Glutamatergic neuron (in vitro differentiated cells): ENCODE measurements at regions not wholly inside any gene's neighbourhood (a gene's known extent, or its start where the extent isn't known, plus 50 kb on each side); places are given as distances from the start of the nearest gene placed in this dataset.

Source experiments
- DNase-seq: peaks from one replicate; pipeline ENCODE4 v3.0.0; 2022
- H3K27ac Mint-ChIP-seq: one replicate; pipeline ENCODE4 v1.8.0; 2020; ENCODE audit warnings: mild to moderate bottlenecking, mixed read lengths, inconsistent platforms; ENCODE audit not compliant: unreplicated experiment
- H3K27me3 Mint-ChIP-seq: one replicate; pipeline ENCODE4 v1.8.0; 2020; ENCODE audit warnings: mild to moderate bottlenecking, moderate library complexity, mixed read lengths, inconsistent platforms; ENCODE audit not compliant: unreplicated experiment
- H3K36me3 Mint-ChIP-seq: one replicate; pipeline ENCODE4 v1.8.0; 2020; ENCODE audit warnings: mild to moderate bottlenecking, mixed read lengths, inconsistent platforms; ENCODE audit not compliant: unreplicated experiment
- H3K4me1 Mint-ChIP-seq: one replicate; pipeline ENCODE4 v1.8.0; 2020; ENCODE audit warnings: mild to moderate bottlenecking, low read depth, mixed read lengths, inconsistent platforms; ENCODE audit not compliant: unreplicated experiment
- H3K4me3 Mint-ChIP-seq: one replicate; pipeline ENCODE4 v1.8.0; 2020; ENCODE audit warnings: mild to moderate bottlenecking, mixed read lengths, inconsistent platforms; ENCODE audit not compliant: unreplicated experiment
- H3K9me3 Mint-ChIP-seq: one replicate; pipeline ENCODE4 v1.8.0; 2020; ENCODE audit warnings: mild to moderate bottlenecking, moderate library complexity, mixed read lengths, inconsistent platforms; ENCODE audit not compliant: unreplicated experiment
- CTCF ChIP-seq: fragments of 200-600 bp; sonication (generic); IDR thresholded peaks from one replicate; pipeline ENCODE4 v1.5.0; 2021; ENCODE audit not compliant: partially characterized antibody, unreplicated experiment

- DNase-seq, result no peak
- no peaks in the 10 kb centered on the region for H3K27me3 Mint-ChIP-seq
- H3K27ac Mint-ChIP-seq, result no peak overlapping the region
- H3K4me1 Mint-ChIP-seq, result no peaks in the 10 kb centered on the region
- no peaks in the 10 kb centered on the region for H3K36me3 Mint-ChIP-seq
- H3K4me3 Mint-ChIP-seq, result no peak overlapping the region
- peaks cover 4% of the 10 kb centered on the region for H3K9me3 Mint-ChIP-seq
- TF ChIP-seq CTCF, result no peak
Observed at GRCh38 chr7:43014406-43014805, 82.2 kb downstream of the MRPL32 start.

- TF ChIP-seq CTCF, result no peak
- H3K4me1 Mint-ChIP-seq, result no peaks in the 10 kb centered on the region
- H3K27ac Mint-ChIP-seq, result no peak overlapping the region
- H3K36me3 Mint-ChIP-seq, result no peaks in the 10 kb centered on the region
- no peak for DNase-seq
- no peak overlapping the region for H3K4me3 Mint-ChIP-seq
- no peaks in the 10 kb centered on the region for H3K27me3 Mint-ChIP-seq
- peaks cover 4% of the 10 kb centered on the region for H3K9me3 Mint-ChIP-seq
Observed at GRCh38 chr7:43015301-43015700, 83.1 kb downstream of the MRPL32 start.

GRCh38 chr7:43018446-43018845 is 86.3 kb downstream of the MRPL32 start:
- Mint-ChIP-seq H3K27ac (no peak overlapping the region), H3K27me3 (no peaks in the 10 kb centered on the region), H3K4me1 (no peaks in the 10 kb centered on the region), H3K9me3 (peaks cover 5% of the 10 kb centered on the region), H3K36me3 (no peaks in the 10 kb centered on the region), H3K4me3 (no peak overlapping the region)
- no peak for DNase-seq
- TF ChIP-seq CTCF, result no peak

GRCh38 chr7:43021431-43021830 is 89.3 kb downstream of the MRPL32 start:
- Mint-ChIP-seq H3K36me3 (no peaks in the 10 kb centered on the region), H3K4me3 (no peak overlapping the region), H3K27me3 (no peaks in the 10 kb centered on the region), H3K9me3 (peaks cover 5% of the 10 kb centered on the region), H3K27ac (no peak overlapping the region), H3K4me1 (no peaks in the 10 kb centered on the region)
- no peak for DNase-seq
- no peak for TF ChIP-seq CTCF

GRCh38 chr7:43022008-43022407 is 89.8 kb downstream of the MRPL32 start:
- Mint-ChIP-seq H3K4me1 (no peaks in the 10 kb centered on the region), H3K9me3 (peaks cover 5% of the 10 kb centered on the region), H3K27ac (no peak overlapping the region), H3K36me3 (no peaks in the 10 kb centered on the region), H3K27me3 (no peaks in the 10 kb centered on the region), H3K4me3 (no peak overlapping the region)
- DNase-seq, result no peak
- no peak for TF ChIP-seq CTCF
